ENCODE measurements at regions not wholly inside any gene's neighbourhood (a gene's known extent, or its start where the extent isn't known, plus 50 kb on each side); places are given as distances from the start of the nearest gene placed in this dataset.

- no peak overlapping the region for H3K27ac ChIP-seq
- no peak overlapping the region for H3K4me3 ChIP-seq
- H3K9me3 ChIP-seq (replicated peaks in 1 of 3), result no peaks in the 10 kb centered on the region
- H3K4me1 ChIP-seq (replicated peaks in 1 of 2), result peaks cover 0 to 8% of the 10 kb centered on the region in 2 donors
- intact Hi-C loops (cut with DNase I), result no loop called here
- WGBS, 4 donors, result 92 to 97% (median 95%) methylated on average over 7 of the region's 7 CpGs
- DNase-seq, result no peak
- no peak for TF ChIP-seq CTCF (IDR thresholded peaks at IDR 0.05)
- no peak for TF ChIP-seq POLR2A (IDR thresholded peaks at IDR 0.05)
- no peaks in the 10 kb centered on the region for H3K27me3 ChIP-seq
- H3K36me3 ChIP-seq (replicated peaks in 1 of 2), result no peaks in the 10 kb centered on the region
Measured at GRCh38 chr1:228809621-228810394, 74.5 kb downstream of the RHOU start.

GRCh38 chr1:228810395-228810758, 75.1 kb downstream of the RHOU start:
- Histone ChIP-seq H3K27me3 (no peaks in the 10 kb centered on the region), H3K36me3 (replicated peaks in 1 of 2) (no peaks in the 10 kb centered on the region), H3K9me3 (replicated peaks in 1 of 3) (no peaks in the 10 kb centered on the region), H3K4me3 (no peak overlapping the region), H3K27ac (no peak overlapping the region), H3K4me1 (replicated peaks in 1 of 2) (peaks cover 0 to 8% of the 10 kb centered on the region in 2 donors)
- TF ChIP-seq POLR2A (IDR thresholded peaks at IDR 0.05) (no peak), CTCF (IDR thresholded peaks at IDR 0.05) (no peak)
- intact Hi-C loops (cut with DNase I), result no loop called here
- DNase-seq, result no peak

- Histone ChIP-seq H3K4me3 (no peak overlapping the region), H3K36me3 (replicated peaks in 1 of 2) (no peaks in the 10 kb centered on the region), H3K4me1 (replicated peaks in 1 of 2) (peaks cover 0 to 8% of the 10 kb centered on the region in 2 donors), H3K27ac (no peak overlapping the region), H3K9me3 (replicated peaks in 1 of 3) (no peaks in the 10 kb centered on the region), H3K27me3 (no peaks in the 10 kb centered on the region)
- no peak for DNase-seq
- WGBS, 4 donors, result 73 to 78% (median 76%) methylated on average over 5 to 6 of the region's 6 CpGs
- TF ChIP-seq POLR2A (IDR thresholded peaks at IDR 0.05) (no peak), CTCF (IDR thresholded peaks at IDR 0.05) (no peak)
- intact Hi-C loops (cut with DNase I), result no loop called here
Measured at GRCh38 chr1:228810878-228811711, 75.8 kb downstream of the RHOU start.

- no peaks in the 10 kb centered on the region for H3K9me3 ChIP-seq (replicated peaks in 1 of 3)
- no peak for DNase-seq
- no peaks in the 10 kb centered on the region for H3K27me3 ChIP-seq
- intact Hi-C loops (cut with DNase I), result no loop called here
- TF ChIP-seq CTCF (IDR thresholded peaks at IDR 0.05), result no peak
- TF ChIP-seq POLR2A (IDR thresholded peaks at IDR 0.05), result no peak
- H3K27ac ChIP-seq, result no peak overlapping the region
- peaks cover 0 to 8% of the 10 kb centered on the region in 2 donors for H3K4me1 ChIP-seq (replicated peaks in 1 of 2)
- no peak overlapping the region for H3K4me3 ChIP-seq
- H3K36me3 ChIP-seq (replicated peaks in 1 of 2), result no peaks in the 10 kb centered on the region
- WGBS, 4 donors, result 89 to 93% (median 93%) methylated on average over 7 to 11 of the region's 11 CpGs
Measured at GRCh38 chr1:228811712-228812305, 76.5 kb downstream of the RHOU start.
